T-helper 9 cell (primary cell): ENCODE measurements at regions not wholly inside any gene's neighbourhood (a gene's known extent, or its start where the extent isn't known, plus 50 kb on each side); places are given as distances from the start of the nearest gene placed in this dataset.

Source experiments
- DNase-seq: peaks from one replicate; pipeline ENCODE4 v3.0.0-alpha.2; 2020

- DNase-seq = no peak
These were observed 157.1 kb upstream of the SYT6 start for GRCh38 chr1:114310695-114311271.

GRCh38 chr1:114302821-114303220, 149.2 kb upstream of the SYT6 start:
- no peak for DNase-seq

- no peak for DNase-seq
These were observed 145.8 kb upstream of the SYT6 start for GRCh38 chr1:114299331-114299975.

GRCh38 chr1:114298008-114298407, 144.3 kb upstream of the SYT6 start:
- DNase-seq = no peak

- no peak for DNase-seq
These were observed 142.7 kb upstream of the SYT6 start for GRCh38 chr1:114296413-114296812.

- no peak for DNase-seq
These were observed 141.7 kb upstream of the SYT6 start for GRCh38 chr1:114295321-114295720.

GRCh38 chr1:114292835-114293234, 139.2 kb upstream of the SYT6 start:
- no peak for DNase-seq

- DNase-seq = no peak
These were observed 138.5 kb upstream of the SYT6 start for GRCh38 chr1:114292194-114292593.

GRCh38 chr1:114290776-114291175, 137.1 kb upstream of the SYT6 start:
- no peak for DNase-seq

GRCh38 chr1:114290341-114290740, 136.7 kb upstream of the SYT6 start:
- DNase-seq = no peak

- DNase-seq = no peak
These were observed 136.2 kb upstream of the SYT6 start for GRCh38 chr1:114289824-114290223.

- no peak for DNase-seq
These were observed 135.6 kb upstream of the SYT6 start for GRCh38 chr1:114289306-114289705.

- no peak for DNase-seq
These were observed 133.3 kb upstream of the SYT6 start for GRCh38 chr1:114286960-114287359.

GRCh38 chr1:114286179-114286578, 132.5 kb upstream of the SYT6 start:
- no peak for DNase-seq

GRCh38 chr1:114282751-114283403, 129.2 kb upstream of the SYT6 start:
- DNase-seq = peak; percentile 81

- no peak for DNase-seq
These were observed 125.2 kb upstream of the SYT6 start for GRCh38 chr1:114278911-114279310.

GRCh38 chr1:114278430-114278829, 124.8 kb upstream of the SYT6 start:
- DNase-seq = no peak

- no peak for DNase-seq
These were observed 121.1 kb upstream of the SYT6 start for GRCh38 chr1:114274621-114275317.

GRCh38 chr1:114272593-114272992, 118.9 kb upstream of the SYT6 start:
- no peak for DNase-seq

- DNase-seq = no peak
These were observed 117.0 kb upstream of the SYT6 start for GRCh38 chr1:114270718-114271117.

GRCh38 chr1:114270282-114270681, 116.6 kb upstream of the SYT6 start:
- no peak for DNase-seq

- DNase-seq = no peak
These were observed 115.9 kb upstream of the SYT6 start for GRCh38 chr1:114269539-114269938.

- DNase-seq = no peak
These were observed 109.7 kb upstream of the SYT6 start for GRCh38 chr1:114263343-114263742.

- DNase-seq = no peak
These were observed 108.7 kb upstream of the SYT6 start for GRCh38 chr1:114262337-114262736.
